Hepatocyte (in vitro differentiated cells): ENCODE measurements at regions not wholly inside any gene's neighbourhood (a gene's known extent, or its start where the extent isn't known, plus 50 kb on each side); places are given as distances from the start of the nearest gene placed in this dataset.
A peak's percentile ranks its signal among the peaks of the same experiment; 100 is the strongest.

Experiments used
- DNase-seq: peaks from one replicate; pipeline ENCODE4 v3.0.0-alpha.2; 2016; ENCODE audit warnings: low spot score
- H2AFZ ChIP-seq: fragments of 200-600 bp; sonication (generic); 2 replicates; pipeline ENCODE4 v1.6.0; 2016; ENCODE audit warnings: antibody characterized with exemption, mild to moderate bottlenecking
- H3K27ac ChIP-seq: fragments of 200-600 bp; sonication (generic); 2 replicates; pipeline ENCODE4 v1.5.1; 2016; ENCODE audit warnings: mild to moderate bottlenecking
- H3K27me3 ChIP-seq: fragments of 200-600 bp; sonication (generic); 2 replicates; pipeline ENCODE4 v1.6.1; 2016
- H3K36me3 ChIP-seq: fragments of 200-600 bp; sonication (generic); replicated peaks from 2 replicates; pipeline ENCODE4 v1.5.1; 2016; ENCODE audit warnings: low read depth; ENCODE audit not compliant: insufficient read depth
- H3K4me1 ChIP-seq: fragments of 200-600 bp; sonication (generic); 2 replicates; pipeline ENCODE4 v1.5.1; 2016; ENCODE audit warnings: mild to moderate bottlenecking, moderate library complexity; ENCODE audit not compliant: insufficient read depth
- H3K4me2 ChIP-seq: fragments of 200-600 bp; sonication (generic); 2 replicates; pipeline ENCODE4 v1.6.0; 2016
- H3K4me3 ChIP-seq: fragments of 200-600 bp; sonication (generic); 2 replicates; pipeline ENCODE4 v1.5.1; 2016; ENCODE audit warnings: mild to moderate bottlenecking
- H3K79me2 ChIP-seq: fragments of 200-600 bp; sonication (generic); 2 replicates; pipeline ENCODE4 v1.6.0; 2017; ENCODE audit warnings: mild to moderate bottlenecking
- H3K9me2 ChIP-seq: fragments of 200-600 bp; sonication (generic); replicated peaks from 2 replicates; pipeline ENCODE4 v1.6.0; 2017; ENCODE audit warnings: mild to moderate bottlenecking; ENCODE audit not compliant: insufficient read depth
- H3K9me3 ChIP-seq: fragments of 200-600 bp; sonication (generic); 2 replicates; pipeline ENCODE4 v1.5.1; 2016; ENCODE audit warnings: low read depth, mild to moderate bottlenecking
- H4K20me1 ChIP-seq: fragments of 200-600 bp; sonication (generic); 2 replicates; pipeline ENCODE4 v1.6.0; 2016; ENCODE audit warnings: mild to moderate bottlenecking; ENCODE audit not compliant: insufficient read depth, poor library complexity, severe bottlenecking
- CTCF ChIP-seq: fragments of 200-600 bp; sonication (generic); IDR thresholded peaks from 2 replicates; pipeline ENCODE4 v1.5.1; 2016; ENCODE audit warnings: antibody characterized with exemption, mild to moderate bottlenecking; ENCODE audit not compliant: poor library complexity
- EZH2 ChIP-seq: fragments of 200-600 bp; sonication (generic); IDR thresholded peaks from 2 replicates; pipeline ENCODE4 v1.6.1; 2016; ENCODE audit warnings: antibody characterized with exemption, mild to moderate bottlenecking, borderline replicate concordance
- EZH2phosphoT487 ChIP-seq: fragments of 200-600 bp; sonication (generic); IDR thresholded peaks from one replicate; pipeline ENCODE4 v1.6.1; 2018; ENCODE audit warnings: antibody characterized with exemption, mild to moderate bottlenecking, low read depth, moderate library complexity; ENCODE audit not compliant: unreplicated experiment, severe bottlenecking
- WGBS: methylation state at CpG from one replicate; pipeline ENCODE4 v1.1.6; 2016; ENCODE audit warnings: low lambda C conversion rate; ENCODE audit errors: missing lambda C conversion rate; 5-methylcytosine and 5-hydroxymethylcytosine counted together

GRCh38 chr9:14432666-14433350 is 118.9 kb upstream of the NFIB start:
- Histone ChIP-seq H4K20me1 (no peaks in the 10 kb centered on the region), H3K27me3 (no peaks in the 10 kb centered on the region), H3K4me3 (no peak overlapping the region), H3K79me2 (no peaks in the 10 kb centered on the region), H3K9me2 (no peaks in the 10 kb centered on the region), H3K9me3 (no peaks in the 10 kb centered on the region), H3K36me3 (no peaks in the 10 kb centered on the region), H3K4me2 (peak overlapping the region; percentile 58), H3K27ac (peak overlapping the region; percentile 17), H3K4me1 (no peaks in the 10 kb centered on the region), H2AFZ (no peak overlapping the region)
- no peak for DNase-seq
- WGBS, result 52% methylated on average over 1 of the region's 1 CpG
- TF ChIP-seq EZH2 (no peak), CTCF (no peak), EZH2phosphoT487 (no peak)

- TF ChIP-seq CTCF (peak; percentile 84), EZH2 (no peak), EZH2phosphoT487 (no peak)
- Histone ChIP-seq H3K4me1 (no peaks in the 10 kb centered on the region), H2AFZ (no peak overlapping the region), H3K4me2 (no peak overlapping the region), H3K9me2 (no peaks in the 10 kb centered on the region), H3K27ac (no peak overlapping the region), H3K9me3 (no peaks in the 10 kb centered on the region), H3K27me3 (no peaks in the 10 kb centered on the region), H4K20me1 (no peaks in the 10 kb centered on the region), H3K79me2 (no peaks in the 10 kb centered on the region), H3K4me3 (no peak overlapping the region), H3K36me3 (no peaks in the 10 kb centered on the region)
- peak; percentile 89 for DNase-seq
- 15% methylated on average over 11 of the region's 11 CpGs for WGBS
Observed at GRCh38 chr9:14428781-14429230, 114.9 kb upstream of the NFIB start.

GRCh38 chr9:14427419-14427818 is 113.5 kb upstream of the NFIB start:
- Histone ChIP-seq H3K4me2 (no peak overlapping the region), H3K27me3 (no peaks in the 10 kb centered on the region), H3K9me3 (no peaks in the 10 kb centered on the region), H3K36me3 (no peaks in the 10 kb centered on the region), H3K9me2 (no peaks in the 10 kb centered on the region), H3K4me1 (no peaks in the 10 kb centered on the region), H2AFZ (no peak overlapping the region), H3K4me3 (no peak overlapping the region), H3K79me2 (no peaks in the 10 kb centered on the region), H4K20me1 (no peaks in the 10 kb centered on the region), H3K27ac (no peak overlapping the region)
- WGBS, result 92% methylated on average over 2 of the region's 2 CpGs
- no peak for DNase-seq
- no peak for TF ChIP-seq EZH2
- no peak for TF ChIP-seq CTCF
- TF ChIP-seq EZH2phosphoT487, result no peak
